ENCODE measurements at regions not wholly inside any gene's neighbourhood (a gene's known extent, or its start where the extent isn't known, plus 50 kb on each side); places are given as distances from the start of the nearest gene placed in this dataset.

DNA sequence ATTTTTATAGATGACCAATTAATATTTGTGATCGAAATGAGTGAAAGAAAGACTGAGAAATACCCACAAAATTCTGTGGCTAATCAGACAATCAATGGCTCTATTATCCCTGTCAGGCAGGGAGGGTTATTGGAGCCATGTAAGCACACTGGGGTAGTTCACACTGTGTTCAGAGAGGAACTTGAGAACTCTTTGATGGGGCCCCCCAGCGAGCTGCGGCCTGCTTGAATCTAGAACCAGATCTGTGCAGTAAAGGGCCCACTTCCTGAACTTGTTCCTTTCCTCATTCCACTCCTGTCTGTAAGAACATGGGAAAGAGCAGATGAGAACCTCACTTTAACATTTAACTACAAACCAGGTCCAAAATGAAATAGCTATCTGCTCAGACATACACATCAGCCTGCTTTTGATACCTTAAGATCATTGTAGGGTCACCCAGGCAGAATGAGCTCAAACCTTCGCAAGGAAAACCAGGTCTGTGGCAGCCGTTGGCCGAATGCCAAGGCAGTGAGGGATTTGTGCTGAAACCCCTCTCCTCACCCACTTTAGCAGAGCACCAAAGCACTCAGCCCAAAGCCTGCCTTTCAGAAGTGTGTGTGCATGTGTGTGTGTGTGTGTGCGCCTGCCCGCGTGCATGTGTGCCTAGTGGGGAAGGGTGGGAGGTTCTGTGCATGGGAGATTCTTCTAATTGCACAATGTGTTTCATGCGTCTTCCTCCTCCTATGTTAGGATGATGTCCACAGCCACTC, 365.6 kb upstream of the MGMT start:
- no peak for DNase-seq

DNA sequence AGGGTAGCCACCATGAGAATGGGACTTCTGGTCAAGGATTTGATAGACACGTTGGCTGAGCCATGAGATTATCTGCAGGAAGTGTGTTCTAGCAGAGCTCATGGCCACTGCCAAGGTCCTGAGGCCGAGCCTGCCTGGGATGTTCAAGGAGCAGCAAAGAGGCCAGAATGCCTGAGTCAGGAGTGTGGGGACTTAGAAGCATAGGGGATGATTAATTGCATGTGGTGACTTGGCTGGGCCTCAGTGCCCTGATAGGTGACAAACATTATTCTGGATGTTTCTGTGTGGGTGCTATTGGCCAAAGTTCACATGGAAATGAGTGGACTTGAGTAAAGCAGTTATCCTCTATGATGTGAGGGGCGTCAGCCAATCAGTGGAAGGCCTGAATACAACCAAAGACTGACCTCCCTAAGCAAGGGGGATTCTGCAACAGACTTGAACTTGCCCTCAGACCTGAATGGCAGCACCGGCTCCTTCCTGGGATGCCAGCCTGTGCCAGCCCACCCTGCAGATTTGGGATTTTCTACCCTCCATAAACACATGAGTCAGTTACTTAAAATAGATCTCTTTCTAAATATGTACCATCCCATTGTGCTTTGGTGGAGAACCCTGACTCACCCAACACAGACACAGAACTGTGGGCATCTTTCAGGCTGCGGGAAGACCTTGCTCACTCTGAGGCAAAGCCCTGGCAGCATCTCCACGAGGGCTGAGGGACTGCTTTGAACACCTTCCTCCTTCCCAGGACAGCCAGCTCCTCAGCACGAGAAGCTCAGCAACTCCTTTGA, 363.9 kb upstream of the MGMT start:
- no peak for DNase-seq

DNA sequence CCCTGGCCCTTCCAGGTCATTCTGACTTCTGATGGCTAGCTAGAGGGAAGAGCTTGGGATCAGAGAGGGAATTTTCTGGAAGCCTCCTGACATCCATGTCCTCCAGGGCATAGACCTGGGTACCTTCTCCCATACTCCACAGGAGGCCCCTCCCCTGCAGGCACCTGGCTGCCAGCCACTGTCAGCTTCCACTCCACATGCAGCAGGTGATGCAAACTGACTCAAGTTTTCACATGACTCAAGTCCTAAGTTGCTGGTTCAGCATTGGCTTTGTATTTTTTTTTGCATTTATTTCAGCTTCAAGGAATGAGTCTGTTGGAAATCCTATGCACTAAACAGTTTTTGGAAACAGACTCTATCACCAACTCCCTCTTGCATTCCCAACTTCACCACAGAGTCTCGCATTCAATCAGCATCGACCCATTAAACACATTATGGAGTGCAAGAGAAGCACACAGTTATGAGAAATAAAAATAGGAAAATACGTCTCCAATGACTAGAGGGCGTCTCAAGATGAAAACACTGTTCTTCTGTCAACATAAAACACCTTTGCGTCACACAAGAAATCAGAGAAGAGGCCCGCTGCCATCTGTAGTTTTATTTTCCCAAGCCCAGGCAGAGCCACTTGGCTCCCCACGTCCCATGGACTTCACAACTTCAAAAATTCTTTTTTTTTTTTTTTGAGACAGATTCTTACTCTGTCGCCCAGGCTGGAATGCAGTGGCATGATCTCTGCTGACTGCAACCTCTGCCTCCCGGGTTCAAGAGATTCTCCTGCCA, 362.6 kb upstream of the MGMT start:
- DNase-seq, result no peak

DNA sequence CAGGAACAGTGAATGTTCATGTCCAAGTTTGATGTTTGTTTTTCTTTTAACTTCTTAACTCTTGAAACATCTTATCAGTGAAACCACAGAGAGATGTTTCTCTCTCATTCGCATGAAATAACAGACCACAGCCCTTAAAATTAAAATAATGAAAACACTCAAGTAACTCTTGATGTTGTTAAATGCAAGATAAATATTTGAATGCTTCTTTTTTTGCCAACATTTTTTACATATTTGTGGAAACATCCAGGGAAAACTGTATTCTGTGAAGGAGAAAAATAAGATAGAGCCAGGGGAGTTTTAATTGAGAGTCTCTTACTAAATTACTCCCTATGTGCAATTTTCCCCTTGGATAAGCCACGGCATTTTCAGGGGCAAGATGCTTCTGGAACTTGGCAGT, 361.8 kb upstream of the MGMT start:
- DNase-seq, result no peak

DNA sequence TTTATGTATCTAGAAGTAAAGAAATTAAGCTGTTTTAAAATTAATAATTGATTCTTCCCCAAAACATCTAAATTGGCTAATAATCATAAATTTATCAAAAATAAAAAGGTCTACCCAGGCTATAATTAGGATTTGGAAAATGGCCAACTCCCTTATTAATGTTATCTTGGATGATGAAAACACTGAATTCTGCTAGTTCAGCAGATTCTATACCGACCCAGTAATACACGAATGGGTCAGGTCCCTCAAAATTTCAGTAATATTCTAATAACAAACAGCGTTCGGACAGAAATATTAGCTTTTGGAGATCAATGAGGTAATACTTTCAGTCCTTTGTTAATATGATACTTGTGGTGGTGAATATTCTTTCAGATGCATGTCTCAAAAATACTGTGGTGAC, 360.7 kb upstream of the MGMT start:
- DNase-seq, result no peak

DNA sequence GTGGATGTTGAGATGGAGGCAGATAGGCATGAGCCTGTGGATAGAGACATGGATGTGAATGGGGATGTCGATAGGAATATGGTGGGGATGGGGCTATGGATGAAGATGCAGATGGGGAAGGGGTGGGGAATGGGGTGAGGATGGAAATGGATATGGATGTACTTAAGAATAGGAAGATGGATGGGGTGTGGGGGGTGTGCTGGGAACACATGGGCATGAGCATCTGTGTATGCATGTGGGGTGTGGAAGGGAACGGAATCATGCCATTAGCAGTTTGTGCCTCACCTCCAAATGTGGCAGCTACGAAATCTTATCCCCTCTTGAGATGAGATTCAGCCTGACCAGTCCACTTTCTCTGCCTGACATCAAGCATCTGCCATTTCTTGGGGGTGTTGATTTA, 359.5 kb upstream of the MGMT start:
- DNase-seq, result no peak

DNA sequence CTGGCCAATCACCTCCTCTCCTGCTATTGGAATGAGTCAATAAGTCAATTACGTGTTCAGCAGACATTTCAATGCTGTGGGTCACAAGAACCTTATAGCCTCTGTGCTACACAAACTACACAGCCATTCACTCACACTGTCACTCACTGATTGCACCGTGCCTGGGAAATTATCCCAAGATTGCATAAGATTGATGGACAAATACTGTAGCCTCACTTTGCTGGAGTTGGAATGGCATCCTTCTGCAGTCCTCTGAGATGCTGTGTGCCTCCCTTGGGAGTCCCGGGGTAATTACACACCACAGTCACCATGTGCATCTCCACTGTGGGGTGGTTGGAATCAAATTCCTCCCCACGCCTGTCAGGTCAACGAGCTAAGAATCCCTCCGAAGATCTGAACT, 358.7 kb upstream of the MGMT start:
- no peak for DNase-seq

DNA sequence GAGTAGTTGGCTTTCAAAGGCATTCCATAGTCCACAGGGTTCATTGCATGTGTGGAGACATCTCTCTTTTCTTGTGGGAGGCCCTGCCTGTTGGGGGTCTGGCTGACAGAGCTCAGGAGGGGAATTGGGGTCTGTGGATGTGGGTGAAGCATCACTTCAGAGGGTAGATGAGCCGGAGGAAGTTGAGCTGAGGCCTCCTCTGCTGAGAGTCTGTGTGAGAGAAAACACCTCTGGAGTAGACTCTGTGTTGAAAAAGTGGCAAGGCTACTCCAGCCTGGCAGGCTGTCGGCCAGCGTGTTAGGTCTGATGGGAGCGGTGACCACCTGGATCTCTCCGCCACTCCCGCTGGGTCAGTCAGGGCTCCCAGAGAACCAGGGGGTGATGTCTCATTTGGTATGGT, 358.0 kb upstream of the MGMT start:
- DNase-seq, result no peak

DNA sequence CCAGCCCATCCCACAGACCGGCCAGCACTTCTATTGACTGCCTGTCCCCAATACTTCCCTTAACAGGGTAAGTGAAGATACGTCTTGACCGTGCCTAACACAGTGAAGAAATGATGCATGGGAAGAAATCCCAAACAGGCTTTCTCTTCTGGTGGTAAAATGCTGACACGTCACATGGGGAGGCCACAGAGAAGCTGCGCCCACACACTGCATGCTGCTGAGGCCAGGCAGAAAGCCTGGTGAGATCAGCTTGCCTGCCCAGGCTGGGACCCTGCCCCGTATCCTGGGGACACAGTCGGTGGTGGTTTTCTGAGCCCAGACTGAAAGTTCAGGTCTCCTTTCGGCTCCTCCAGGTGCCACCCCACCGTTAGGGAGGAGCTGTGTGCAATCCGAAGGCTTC, 356.3 kb upstream of the MGMT start:
- DNase-seq, result no peak

DNA sequence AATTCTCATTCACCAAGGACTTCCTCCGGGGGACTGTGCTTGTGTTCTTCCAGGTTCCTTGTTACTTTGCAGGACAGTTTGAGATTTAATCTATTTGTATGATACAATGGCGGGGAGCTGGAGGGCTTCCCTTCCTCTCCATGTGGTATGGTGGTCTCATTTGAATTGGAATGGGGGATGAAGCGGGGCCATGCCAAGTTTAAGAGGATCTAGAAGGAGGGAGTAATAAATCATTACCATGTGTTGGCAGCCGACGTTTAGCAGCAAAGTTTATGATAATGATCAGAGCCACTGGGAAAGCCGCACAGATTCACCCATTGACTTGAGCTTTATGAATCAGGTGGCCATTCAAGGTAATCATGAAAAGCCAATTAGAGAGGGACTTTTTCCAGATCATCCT, 355.1 kb upstream of the MGMT start:
- no peak for DNase-seq

DNA sequence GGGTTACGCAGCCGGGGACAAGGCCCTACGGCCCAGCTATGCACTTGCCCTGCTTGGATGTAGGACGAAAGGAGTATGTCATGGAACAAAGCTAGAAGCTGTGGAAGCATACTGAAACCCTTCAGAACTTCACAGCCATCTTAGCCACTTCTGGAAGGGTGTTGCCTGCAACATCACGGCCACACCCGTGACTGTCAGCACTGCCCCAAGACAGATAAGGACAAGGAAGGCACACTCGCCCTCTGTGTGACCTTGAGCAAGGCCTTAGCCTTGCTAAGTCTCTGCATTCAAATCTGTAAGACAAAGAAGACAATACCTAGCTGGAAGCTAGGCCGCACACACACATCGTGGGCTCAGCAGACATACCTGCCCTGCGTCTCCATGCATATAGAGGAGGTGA, 352.5 kb upstream of the MGMT start:
- DNase-seq, result no peak

DNA sequence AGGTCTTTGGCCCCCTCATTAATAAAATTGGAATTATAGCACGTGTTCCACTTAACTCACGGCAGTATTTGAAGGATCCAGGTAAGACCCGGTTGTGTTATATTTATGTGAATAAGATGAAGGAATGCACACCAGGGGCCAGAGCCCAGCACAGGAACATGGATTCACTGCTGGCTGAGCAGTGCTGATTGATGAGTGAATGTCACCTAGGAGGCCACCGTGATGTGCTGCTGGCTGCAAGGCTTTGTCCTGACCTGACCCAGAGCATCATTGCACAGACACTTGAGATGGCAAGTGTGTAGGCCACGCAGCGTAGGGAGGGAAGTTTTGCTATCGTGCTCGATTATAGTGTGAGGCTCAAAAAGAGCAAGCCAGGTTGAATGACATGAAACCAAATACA, 350.7 kb upstream of the MGMT start:
- no peak for DNase-seq

DNA sequence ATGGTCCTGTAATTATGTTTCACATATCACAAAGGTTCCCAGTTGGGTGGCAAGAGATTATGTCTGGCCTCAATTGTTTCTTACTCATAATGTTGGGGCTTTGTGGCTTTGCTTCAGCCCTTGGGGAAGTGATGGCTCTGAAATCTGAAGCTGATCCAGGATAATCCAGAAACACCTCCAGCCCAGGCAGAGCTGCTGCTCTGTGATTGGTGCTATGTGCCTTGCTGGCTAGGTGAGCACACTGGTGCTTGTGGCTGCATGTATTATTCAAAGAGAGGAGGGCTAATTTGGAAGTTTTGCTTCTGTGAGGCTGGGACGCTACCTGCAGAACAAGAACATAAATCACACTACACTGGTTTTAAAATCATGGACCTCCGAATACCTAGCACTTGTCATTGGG, 346.6 kb upstream of the MGMT start:
- DNase-seq, result no peak

DNA sequence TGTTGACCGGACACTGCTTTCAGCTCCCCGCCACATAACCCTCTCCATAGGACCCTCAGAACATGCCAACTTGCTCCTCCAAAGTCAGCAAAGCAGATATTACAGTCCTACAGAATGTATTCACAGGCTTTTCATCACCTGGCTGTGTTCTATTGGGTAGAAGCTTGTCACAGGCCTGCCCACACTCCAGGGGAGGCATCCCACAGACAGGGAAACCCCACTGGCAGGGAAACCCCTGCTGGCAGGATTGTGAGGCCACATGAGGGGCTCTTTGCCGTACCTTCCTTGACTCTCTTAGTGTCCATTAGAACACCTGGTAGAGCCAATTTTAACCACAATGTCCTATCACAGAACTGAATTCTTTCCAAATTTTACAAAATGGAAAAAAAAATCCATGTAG, 344.2 kb upstream of the MGMT start:
- DNase-seq, result no peak

DNA sequence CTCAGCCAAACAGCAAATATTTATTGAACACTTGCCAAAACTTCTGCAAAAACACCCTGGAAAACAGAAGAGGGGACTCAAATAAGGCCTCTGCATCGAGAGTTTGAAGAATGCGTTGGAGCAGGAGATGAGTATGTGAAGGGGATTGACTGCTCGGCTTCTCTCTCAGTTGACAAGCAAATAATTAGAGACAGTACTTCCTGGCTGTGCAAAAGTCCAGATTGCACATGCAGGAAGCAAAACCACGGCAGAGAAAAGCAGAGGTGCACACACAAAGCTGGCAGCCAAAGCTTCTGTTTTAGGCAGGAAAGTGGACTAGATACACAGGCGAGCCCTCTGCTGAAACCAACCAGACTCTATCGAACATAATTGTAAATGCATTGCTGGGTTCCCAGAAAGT, 343.6 kb upstream of the MGMT start:
- DNase-seq, result no peak

DNA sequence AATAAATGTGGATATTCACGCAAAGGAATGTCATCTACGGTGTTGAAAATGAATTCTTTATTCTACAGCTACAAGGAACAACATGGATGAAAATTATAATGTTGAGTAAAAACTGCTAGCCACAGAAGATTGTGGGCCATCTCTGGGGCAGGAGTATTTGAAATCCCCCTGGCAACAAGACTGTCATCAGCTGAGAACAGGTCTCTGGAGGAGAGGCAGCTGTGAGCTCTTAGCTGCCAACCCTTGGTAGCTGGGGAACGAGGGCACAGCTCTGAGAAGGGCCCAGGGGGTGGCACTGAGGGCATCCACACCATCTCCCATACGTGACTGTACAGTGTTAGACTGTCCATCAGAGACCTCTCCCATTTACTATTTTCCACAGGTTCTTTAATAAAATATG, 340.1 kb upstream of the MGMT start:
- no peak for DNase-seq

DNA sequence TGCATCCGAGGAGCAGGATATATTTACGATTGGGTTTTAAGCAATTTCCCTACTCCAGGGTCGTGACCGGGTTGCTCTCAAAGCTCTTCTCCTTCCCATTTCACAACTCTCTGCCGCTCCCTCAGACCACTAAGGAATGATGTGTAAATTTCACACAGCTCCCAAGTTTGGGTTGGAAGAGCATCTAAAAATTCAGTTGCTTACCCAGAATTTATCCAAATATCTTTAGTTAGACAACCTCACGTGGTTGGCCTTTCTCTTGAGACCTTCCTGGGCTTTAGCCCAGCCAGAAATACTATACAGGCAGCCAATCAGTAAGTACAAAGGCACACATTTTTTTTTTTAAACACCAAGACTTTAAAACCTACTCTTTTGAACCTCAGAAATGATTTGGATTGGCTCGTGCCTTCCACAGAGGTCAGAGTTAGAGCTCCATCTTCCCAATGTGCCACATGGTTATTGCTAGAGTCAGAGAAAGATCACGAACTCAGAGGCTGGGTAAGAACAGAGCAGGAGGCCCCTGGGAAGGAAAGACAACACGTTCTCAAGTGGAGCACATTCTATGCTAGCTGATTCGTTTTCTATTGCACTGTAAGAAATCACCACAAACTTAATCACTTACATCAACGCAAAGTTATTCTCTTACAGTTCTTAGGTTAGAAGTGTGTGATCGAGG, 335.4 kb upstream of the MGMT start:
- DNase-seq, result no peak

DNA sequence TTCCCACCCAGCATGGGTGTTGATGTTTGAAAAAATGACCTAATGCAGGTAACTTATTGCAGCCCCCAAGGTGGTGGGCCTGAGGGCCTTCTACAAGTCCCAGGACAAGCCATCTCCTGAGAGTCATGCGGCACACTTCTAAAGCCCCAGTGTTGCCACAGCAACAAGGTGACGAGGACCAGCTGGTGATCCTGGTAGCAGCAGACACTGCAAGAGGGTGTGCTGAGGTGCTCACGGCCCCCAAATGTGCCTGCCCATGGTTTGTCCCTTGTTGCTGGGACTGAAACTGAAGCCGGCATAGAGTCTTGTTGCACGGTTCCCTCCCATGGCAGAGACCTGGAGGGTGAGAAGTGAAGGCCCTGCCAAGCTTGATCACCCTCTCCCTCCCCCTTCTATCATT, 333.2 kb upstream of the MGMT start:
- DNase-seq, result no peak

DNA sequence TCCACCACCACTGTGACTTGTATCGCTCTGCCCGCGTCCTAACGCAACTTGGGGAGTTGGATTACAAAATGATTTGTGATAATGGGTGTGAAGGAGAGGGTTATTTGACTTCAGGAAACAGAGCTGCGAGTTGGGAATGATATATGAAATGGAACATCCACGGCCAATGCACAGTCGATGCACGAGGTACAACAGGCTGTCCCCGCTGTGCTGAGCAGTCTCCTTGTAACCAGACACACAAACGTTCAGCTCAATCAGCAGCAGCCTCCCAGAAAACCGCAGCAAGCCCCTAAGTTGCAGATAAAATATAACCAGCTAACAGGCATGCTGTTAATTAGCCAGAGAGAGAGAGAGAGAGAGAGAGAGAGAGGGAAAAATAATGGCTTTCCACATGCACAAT, 332.7 kb upstream of the MGMT start:
- DNase-seq, result no peak

DNA sequence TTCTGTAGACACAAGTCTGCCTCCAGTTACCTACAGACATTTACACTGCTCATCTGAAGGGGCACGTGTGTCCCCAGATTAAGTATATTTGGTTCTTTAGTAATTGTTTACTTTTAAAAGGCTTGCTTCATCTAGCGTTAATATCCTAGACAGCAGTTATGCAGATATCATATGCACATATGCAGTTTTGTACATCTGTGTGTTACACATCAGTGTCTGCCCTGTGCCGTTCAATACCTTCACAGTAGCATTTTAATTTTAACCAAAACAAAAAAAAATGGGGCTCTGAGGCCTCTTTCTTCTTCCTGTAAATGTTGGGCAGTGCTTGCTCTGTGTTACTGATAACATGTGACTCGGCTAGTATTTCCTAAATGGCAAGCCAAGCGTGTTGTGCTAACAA, 331.4 kb upstream of the MGMT start:
- DNase-seq, result no peak

DNA sequence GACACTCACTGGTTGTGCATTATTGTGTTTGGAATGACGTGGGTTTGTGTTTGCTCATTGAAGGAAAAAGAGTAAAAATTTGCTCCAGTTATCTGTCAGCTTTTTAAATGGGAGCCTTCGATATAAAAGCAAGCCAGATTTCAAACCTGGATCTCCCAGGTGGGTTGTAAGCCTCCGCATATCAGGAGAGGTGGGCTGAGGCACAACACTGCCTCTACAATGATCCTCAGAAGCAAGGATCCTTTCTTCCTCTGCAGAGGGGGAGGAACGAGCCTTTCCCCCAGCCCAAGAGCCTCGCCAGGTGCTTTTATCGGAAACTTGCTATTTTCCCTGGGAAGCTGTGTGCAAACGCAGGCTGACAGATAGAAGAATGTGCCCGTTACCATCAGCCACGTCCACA, 331.0 kb upstream of the MGMT start:
- DNase-seq, result no peak

DNA sequence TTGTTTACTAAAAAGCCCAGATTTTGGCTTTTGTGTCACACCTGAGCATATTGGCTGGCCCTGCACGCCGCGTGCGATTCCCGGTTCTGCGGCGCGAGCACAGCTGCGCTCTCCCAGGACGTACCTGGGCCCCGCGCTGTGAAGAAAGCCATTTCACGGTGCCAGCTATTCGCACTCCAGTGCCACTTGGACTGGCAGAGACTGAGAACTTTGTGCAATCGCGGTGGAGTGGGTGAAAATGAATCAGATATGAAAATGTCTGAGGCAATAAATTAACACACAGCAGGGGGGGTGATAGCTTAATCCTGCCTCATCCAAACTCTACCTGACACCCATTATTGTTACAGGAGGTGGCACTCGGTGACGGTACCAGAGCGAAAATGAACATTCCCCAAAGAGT, 330.1 kb upstream of the MGMT start:
- no peak for DNase-seq
